Endothelial cell of umbilical vein (primary cell): ENCODE measurements at regions not wholly inside any gene's neighbourhood (a gene's known extent, or its start where the extent isn't known, plus 50 kb on each side); places are given as distances from the start of the nearest gene placed in this dataset.

Experiments
- BruUV-seq: library from RNA; stranded (reverse); fragments of 400-500 nt; replicated peaks from 2 replicates; lab custom pipeline; 2021; lab: Mats Ljungman, UMichigan
- CTCF ChIA-PET: fragments of 300-600, 350-600 bp; sonication (Branson Sonifier 250); formaldehyde crosslinking; loops from one replicate; lab custom pipeline; 2021; ENCODE audit warnings: antibody characterized with exemption, inconsistent platforms; lab: Charles Lee
- POLR2A ChIA-PET: fragments of 300-600, 350-600 bp; sonication (Branson Sonifier 250); formaldehyde crosslinking; loops from one replicate; lab custom pipeline; 2021; ENCODE audit warnings: antibody characterized with exemption, inconsistent platforms; lab: Charles Lee
- DNase-seq: peaks from one replicate; pipeline ENCODE4 v3.0.0-alpha.2; 2011; ENCODE audit warnings: low read depth, low spot score
- FAIRE-seq: peaks from 2 replicates; lab custom pipeline; 2011; peaks lifted over from hg19 to GRCh38; lab: Jason Lieb, UNC
- H2AFZ ChIP-seq: 2 replicates; pipeline ENCODE4 v1.6.0; 2012; ENCODE audit warnings: low read depth, low read length, control low read depth, inconsistent platforms
- H3K27ac ChIP-seq: 2 replicates; pipeline ENCODE4 v1.5.1; 2011; ENCODE audit warnings: low read depth, mild to moderate bottlenecking, control low read depth, low read length, moderate library complexity; ENCODE audit not compliant: insufficient read depth
- H3K27me3 ChIP-seq, 2 experiments: 2 replicates each; pipeline versions ENCODE4 v1.6.0 to v1.6.1; 2011; ENCODE audit warnings: low read length in 2 of 2, mixed read lengths in 1 of 2; ENCODE audit not compliant: control insufficient read depth in 2 of 2, insufficient read depth in 2 of 2
- H3K36me3 ChIP-seq, 2 experiments: 2 replicates in 1 of 2; 3 replicates in 1 of 2; pipeline ENCODE4 v1.5.1; 2011; ENCODE audit warnings: low read length in 2 of 2, mild to moderate bottlenecking in 1 of 2, moderate library complexity in 1 of 2; ENCODE audit not compliant: control insufficient read depth in 2 of 2, insufficient read depth in 2 of 2; ENCODE audit errors: extremely low read depth in 1 of 2
- H3K4me1 ChIP-seq: 3 replicates; pipeline ENCODE4 v1.5.1; 2011; ENCODE audit warnings: mild to moderate bottlenecking, low read length; ENCODE audit not compliant: control insufficient read depth, insufficient read depth; ENCODE audit errors: extremely low read depth
- H3K4me2 ChIP-seq: 2 replicates; pipeline ENCODE4 v1.6.1; 2011; ENCODE audit warnings: low read length, control low read depth, mixed read lengths; ENCODE audit not compliant: insufficient read depth
- H3K4me3 ChIP-seq, 3 experiments: fragments of 200-600 bp in 1 of 3; sonication (generic), shearing (Covaris generic) in 1 of 3; replicated peaks in 1 of 3; 2 replicates each; pipeline ENCODE4 v1.5.1; 2011 to 2016; ENCODE audit warnings: control low read depth in 3 of 3, low read length in 3 of 3, mild to moderate bottlenecking in 2 of 3, inconsistent platforms in 1 of 3, low read depth in 1 of 3, moderate library complexity in 1 of 3; ENCODE audit not compliant: insufficient read depth in 1 of 3
- H3K79me2 ChIP-seq: 2 replicates; pipeline ENCODE4 v1.6.0; 2012; ENCODE audit warnings: low read length, inconsistent platforms; ENCODE audit not compliant: control insufficient read depth, insufficient read depth
- H3K9ac ChIP-seq: replicated peaks from 2 replicates; pipeline ENCODE3; 2011; ENCODE audit warnings: low read length, control low read depth; ENCODE audit not compliant: insufficient read depth; ENCODE audit errors: extremely low read depth
- H3K9me1 ChIP-seq: replicated peaks from 3 replicates; pipeline ENCODE4 v1.6.0; 2011; ENCODE audit warnings: mild to moderate bottlenecking, low read length; ENCODE audit not compliant: control insufficient read depth, insufficient read depth; ENCODE audit errors: extremely low read depth
- H3K9me3 ChIP-seq: replicated peaks from 2 replicates; pipeline ENCODE4 v1.5.1; 2012; ENCODE audit warnings: low read length, inconsistent platforms; ENCODE audit not compliant: control insufficient read depth, insufficient read depth
- H4K20me1 ChIP-seq: replicated peaks from 2 replicates; pipeline ENCODE3; 2011; ENCODE audit warnings: mild to moderate bottlenecking, low read length; ENCODE audit not compliant: control insufficient read depth, insufficient read depth; ENCODE audit errors: extremely low read depth
- EZH2 ChIP-seq: IDR thresholded peaks from 2 replicates; pipeline ENCODE4 v1.6.1; 2012; ENCODE audit warnings: borderline replicate concordance, low read depth, mild to moderate bottlenecking, moderate library complexity, low read length, inconsistent platforms; ENCODE audit not compliant: severe bottlenecking
- FOS ChIP-seq: IDR thresholded peaks from 2 replicates; pipeline ENCODE4 v1.6.1; 2011; ENCODE audit warnings: mild to moderate bottlenecking, low read length, moderate library complexity, borderline replicate concordance; ENCODE audit not compliant: insufficient read depth
- GATA2 ChIP-seq: IDR thresholded peaks from 2 replicates; pipeline ENCODE4 v1.7.0; 2011; ENCODE audit warnings: low read depth, mild to moderate bottlenecking, moderate library complexity, mixed read lengths, low read length; ENCODE audit not compliant: insufficient read length, insufficient read depth
- JUN ChIP-seq: IDR thresholded peaks from 2 replicates; pipeline ENCODE4 v1.6.1; 2011; ENCODE audit warnings: borderline replicate concordance, low read depth; ENCODE audit not compliant: insufficient read length, insufficient read depth
- MAX ChIP-seq: IDR thresholded peaks from 2 replicates; pipeline ENCODE4 v1.6.1; 2011; ENCODE audit not compliant: insufficient read depth, insufficient read length
- MYC ChIP-seq: IDR thresholded peaks from one replicate; pipeline ENCODE4 v1.6.1; 2011; ENCODE audit warnings: mild to moderate bottlenecking, low read depth, low read length
- POLR2A ChIP-seq: IDR thresholded peaks from 2 replicates; pipeline ENCODE4 v1.6.1; 2012; ENCODE audit warnings: low read depth, mild to moderate bottlenecking, control low read depth, low read length
- POLR2AphosphoS5 ChIP-seq: IDR thresholded peaks from 2 replicates; pipeline ENCODE4 v1.6.1; 2012; ENCODE audit warnings: low read depth, mild to moderate bottlenecking, control low read depth, low read length, moderate library complexity; ENCODE audit not compliant: insufficient read depth
- dilution Hi-C: fragments of 300-500 bp; cut with MboI; formaldehyde crosslinking; loops from one replicate; pipeline ENCODE4 v1.15.0; 2019; ENCODE audit warnings: low sequenced_read_pairs; ENCODE audit not compliant: extremely low pct_ligation_motif_present
- intact Hi-C: fragments of 100-400 bp; cut with micrococcal nuclease; formaldehyde crosslinking; loops from one replicate; pipeline ENCODE4 v1.10.0; 2022
- TF ChIP-seq, protein P1 (sequence below), 2 donors: IDR thresholded peaks; 1 replicate in 1 of 2; 2 replicates in 1 of 2; pipeline ENCODE4 v1.5.1; 2011; ENCODE audit warnings: low read length in 2 of 2, mild to moderate bottlenecking in 2 of 2, moderate library complexity in 2 of 2, control low read depth in 1 of 2, inconsistent platforms in 1 of 2, low read depth in 1 of 2; ENCODE audit not compliant: insufficient read depth in 1 of 2; ENCODE audit errors: extremely low read depth in 1 of 2

DNA sequence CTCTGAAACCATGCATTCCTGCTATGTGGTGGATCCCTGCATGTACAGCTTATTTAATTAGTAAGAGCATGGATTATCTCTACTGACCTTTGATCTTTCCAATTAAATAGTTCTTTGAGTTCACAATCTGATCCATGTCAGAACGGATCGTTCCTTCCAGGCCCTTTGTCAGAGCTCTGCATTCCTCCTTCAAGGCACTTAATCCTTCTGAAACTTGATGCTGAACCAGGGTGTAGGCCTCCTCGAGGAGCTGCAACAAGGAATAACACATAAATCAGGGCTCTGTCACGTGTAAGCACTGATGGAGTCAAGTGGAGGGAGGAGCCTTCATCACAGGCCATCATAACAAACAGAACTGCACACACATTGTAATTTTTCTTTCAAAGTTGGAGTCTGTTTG, 68.4 kb upstream of the EDEM3 start:
- no peaks in the 10 kb centered on the region for H3K4me1 ChIP-seq
- no peak for FAIRE-seq
- H3K36me3 ChIP-seq: no peaks in the 10 kb centered on the region
- no peak overlapping the region for H3K27ac ChIP-seq
- no peak overlapping the region for H3K4me3 ChIP-seq
- H3K4me2 ChIP-seq: no peak overlapping the region
- dilution Hi-C loops: no loop called here
- TF ChIP-seq JUN (no peak), FOS (no peak), EZH2 (no peak), GATA2 (no peak), MAX (no peak), MYC (no peak), POLR2AphosphoS5 (no peak), POLR2A (no peak)
- TF ChIP-seq, protein P1, sequence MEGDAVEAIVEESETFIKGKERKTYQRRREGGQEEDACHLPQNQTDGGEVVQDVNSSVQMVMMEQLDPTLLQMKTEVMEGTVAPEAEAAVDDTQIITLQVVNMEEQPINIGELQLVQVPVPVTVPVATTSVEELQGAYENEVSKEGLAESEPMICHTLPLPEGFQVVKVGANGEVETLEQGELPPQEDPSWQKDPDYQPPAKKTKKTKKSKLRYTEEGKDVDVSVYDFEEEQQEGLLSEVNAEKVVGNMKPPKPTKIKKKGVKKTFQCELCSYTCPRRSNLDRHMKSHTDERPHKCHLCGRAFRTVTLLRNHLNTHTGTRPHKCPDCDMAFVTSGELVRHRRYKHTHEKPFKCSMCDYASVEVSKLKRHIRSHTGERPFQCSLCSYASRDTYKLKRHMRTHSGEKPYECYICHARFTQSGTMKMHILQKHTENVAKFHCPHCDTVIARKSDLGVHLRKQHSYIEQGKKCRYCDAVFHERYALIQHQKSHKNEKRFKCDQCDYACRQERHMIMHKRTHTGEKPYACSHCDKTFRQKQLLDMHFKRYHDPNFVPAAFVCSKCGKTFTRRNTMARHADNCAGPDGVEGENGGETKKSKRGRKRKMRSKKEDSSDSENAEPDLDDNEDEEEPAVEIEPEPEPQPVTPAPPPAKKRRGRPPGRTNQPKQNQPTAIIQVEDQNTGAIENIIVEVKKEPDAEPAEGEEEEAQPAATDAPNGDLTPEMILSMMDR (IDR thresholded peaks at IDR 0.05; ENCODE audit: extremely low read depth in 1 of 2, insufficient read depth in 1 of 2, low read depth in 1 of 2, low read length in 2 of 2): no peak
- ChIA-PET CTCF (interaction anchor here (1.5 kb wide), 1 partner anchor 10 kb away, joined by 3 read pairs; no protein-coding TSS in a partner anchor), POLR2A (no interaction called here)
- no peaks in the 10 kb centered on the region for H4K20me1 ChIP-seq
- no peaks in the 10 kb centered on the region for H3K9me1 ChIP-seq
- BruUV-seq: no TSS peak
- peaks cover 0 to 2% of the 10 kb centered on the region in 2 experiments for H3K27me3 ChIP-seq
- no peak overlapping the region for H3K9ac ChIP-seq
- H3K79me2 ChIP-seq: no peaks in the 10 kb centered on the region
- H2AFZ ChIP-seq: no peak overlapping the region
- H3K9me3 ChIP-seq: no peaks in the 10 kb centered on the region
- no peak for DNase-seq
- intact Hi-C loops: no loop called here
